Fibroblast of skin of left biceps (primary cell): ENCODE measurements at regions not wholly inside any gene's neighbourhood (a gene's known extent, or its start where the extent isn't known, plus 50 kb on each side); places are given as distances from the start of the nearest gene placed in this dataset.

Experiments
- DNase-seq, 2 experiments: peaks; one replicate each; pipeline ENCODE4 v3.0.0-alpha.2; 2013; ENCODE audit warnings: low read depth in 2 of 2

DNA sequence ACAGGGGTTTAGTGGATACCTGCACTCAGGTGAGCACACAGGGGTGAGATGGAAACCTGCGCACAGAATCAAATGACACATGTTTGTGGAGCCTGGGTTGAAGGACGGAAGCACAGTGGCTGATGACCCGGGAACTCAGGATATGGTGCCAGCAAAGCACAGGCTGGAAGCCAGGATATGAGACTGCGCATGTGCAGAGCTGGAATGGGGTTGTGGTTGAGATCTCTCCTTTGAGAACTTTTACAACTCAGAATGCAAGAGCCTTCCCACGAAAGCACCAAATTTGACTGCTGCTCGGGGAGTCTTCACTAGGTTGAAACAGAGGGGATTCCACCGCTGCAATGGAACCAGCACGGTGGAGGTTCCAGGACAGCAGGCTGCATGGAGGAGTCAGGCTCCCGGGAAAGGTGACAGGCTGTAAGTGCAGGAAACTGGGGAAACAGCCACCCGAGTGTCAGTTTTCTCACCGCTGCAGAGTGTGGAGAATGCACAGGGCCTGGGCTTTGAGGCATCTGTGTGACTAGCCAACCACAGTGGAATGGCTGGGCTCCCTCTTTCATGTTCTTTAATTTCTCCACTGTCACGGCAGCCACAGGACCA, 133.4 kb upstream of the TCERG1L start:
- DNase-seq = no peak

DNA sequence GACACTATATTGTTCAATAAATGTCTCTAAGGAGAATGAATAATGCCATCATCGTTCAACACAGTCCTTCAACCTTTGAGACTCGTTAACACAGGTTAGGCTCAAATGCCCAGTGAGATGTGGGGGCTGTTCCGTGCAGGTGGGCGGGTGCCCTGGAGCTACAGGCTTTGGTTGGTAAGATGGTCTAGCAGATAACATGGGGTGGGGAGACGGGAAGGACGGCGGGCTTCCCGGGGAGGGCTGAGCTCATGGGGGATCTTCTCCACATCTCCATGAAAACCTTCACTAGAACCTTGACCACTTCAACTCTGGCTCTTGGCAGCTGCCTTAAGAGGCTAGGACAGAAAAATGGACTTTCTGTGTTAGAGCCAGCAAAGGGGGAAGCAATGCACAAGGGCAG, 134.1 kb upstream of the TCERG1L start:
- DNase-seq = no peak

DNA sequence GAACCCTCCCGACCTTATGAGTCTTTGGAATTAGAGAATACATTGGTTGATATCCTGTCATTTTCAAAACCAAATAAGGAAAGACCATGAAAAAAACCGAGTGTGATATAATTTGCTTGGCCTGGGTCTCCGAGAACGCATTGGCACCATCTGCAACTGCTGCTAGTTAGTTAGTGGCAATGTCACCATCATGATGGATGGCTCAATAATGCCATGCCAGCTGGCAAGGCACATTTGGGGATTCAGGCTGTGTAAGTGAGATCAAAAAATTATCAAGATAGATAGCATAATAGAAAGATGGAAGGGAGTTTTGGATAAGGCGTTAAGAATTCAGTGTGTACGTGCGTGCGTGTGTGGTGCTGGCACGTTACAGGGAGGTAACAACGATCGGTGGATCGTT, 134.7 kb upstream of the TCERG1L start:
- DNase-seq = no peak

DNA sequence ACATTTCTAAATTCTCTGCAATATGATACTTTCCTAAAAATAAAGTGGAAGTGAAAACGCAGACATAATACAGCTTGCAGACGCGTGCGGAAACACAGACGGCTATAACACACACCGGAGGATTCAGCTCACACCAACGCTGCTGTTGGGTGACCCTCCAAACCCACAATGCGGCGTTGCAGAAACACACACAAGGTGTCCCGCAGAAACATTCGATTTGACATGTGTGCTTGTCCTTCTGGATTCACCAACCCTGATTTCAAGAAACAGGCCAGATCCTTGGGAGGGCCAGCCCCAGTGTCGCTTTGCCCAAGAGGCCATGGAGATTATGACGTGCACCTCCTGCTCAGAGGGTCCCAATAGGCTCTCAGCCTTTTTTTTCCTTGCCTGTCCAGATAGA, 136.7 kb upstream of the TCERG1L start:
- DNase-seq = no peak

DNA sequence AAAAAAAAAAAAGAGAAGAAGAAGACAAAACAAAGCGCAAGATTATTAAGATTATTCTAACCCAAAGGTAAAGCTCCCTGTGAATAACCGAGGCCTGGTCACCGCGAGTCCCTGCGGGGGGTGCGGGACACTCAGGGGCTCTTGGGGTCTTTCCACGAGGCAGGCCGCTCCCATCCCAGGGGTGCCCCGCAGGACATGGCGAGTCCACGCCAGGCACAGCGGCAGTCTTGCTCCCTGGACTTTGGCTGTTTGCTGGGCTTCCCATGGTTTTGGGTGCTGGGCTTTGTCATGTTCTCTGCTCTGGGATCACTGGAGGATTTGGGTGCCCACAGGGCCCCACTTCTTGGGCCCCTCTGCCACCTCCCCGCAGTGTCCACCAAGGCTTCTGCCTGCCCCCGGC, 137.4 kb upstream of the TCERG1L start:
- DNase-seq = no peak

DNA sequence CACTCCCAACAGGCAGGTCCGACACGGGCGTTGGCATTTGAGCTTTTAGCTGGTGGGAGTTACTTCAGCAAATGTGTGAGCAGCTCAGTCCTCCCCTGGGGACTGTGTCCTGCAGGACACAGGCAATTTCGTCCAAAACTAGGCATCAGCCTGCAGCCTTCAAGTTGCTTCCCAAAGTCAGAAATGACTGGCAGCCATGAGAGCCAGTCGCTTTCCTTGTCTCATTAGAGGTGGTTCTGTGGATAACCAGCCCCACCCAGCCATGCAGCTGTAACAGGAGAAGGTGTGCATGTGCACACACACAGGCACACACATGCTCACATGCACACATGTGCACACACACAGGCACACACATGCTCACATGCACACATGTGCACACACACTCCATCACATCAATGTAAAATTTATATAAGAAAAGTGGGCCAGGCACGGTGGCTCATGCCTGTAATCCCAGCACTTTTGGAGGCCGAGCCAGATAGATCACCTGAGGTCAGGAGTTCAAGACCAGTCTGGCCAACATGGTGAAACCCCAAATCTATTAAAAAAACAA, 138.8 kb upstream of the TCERG1L start:
- no peak for DNase-seq

DNA sequence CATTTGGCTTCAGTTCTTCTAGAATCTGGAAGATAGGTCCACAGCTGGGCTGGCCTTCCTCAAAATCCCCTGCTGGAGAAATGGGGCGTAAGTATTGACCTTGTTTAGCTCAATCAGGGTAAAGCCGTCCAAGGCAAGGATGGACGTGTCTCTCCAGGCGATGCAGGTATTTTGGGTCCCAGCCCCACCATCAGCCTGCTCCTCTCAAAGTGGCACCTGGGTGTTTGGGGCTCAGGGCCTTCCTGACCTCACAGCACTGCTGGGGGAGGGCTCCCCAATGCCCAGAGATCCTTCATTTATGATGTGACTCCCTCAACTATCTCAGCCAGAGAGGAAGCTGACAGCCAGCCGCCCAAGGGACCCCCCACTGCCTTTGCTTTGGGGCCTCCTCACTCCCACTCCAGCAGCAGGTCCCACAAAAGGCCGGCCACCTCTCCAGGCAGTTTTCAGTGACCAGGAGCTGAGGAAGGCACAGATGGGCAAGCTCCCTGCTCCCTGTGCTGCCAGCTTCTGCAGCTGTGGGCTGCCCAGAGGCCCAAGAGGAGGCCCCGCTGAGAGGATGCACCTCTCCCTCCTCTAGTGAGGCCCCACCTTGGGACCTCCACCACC, 140.0 kb upstream of the TCERG1L start:
- DNase-seq = no peak

DNA sequence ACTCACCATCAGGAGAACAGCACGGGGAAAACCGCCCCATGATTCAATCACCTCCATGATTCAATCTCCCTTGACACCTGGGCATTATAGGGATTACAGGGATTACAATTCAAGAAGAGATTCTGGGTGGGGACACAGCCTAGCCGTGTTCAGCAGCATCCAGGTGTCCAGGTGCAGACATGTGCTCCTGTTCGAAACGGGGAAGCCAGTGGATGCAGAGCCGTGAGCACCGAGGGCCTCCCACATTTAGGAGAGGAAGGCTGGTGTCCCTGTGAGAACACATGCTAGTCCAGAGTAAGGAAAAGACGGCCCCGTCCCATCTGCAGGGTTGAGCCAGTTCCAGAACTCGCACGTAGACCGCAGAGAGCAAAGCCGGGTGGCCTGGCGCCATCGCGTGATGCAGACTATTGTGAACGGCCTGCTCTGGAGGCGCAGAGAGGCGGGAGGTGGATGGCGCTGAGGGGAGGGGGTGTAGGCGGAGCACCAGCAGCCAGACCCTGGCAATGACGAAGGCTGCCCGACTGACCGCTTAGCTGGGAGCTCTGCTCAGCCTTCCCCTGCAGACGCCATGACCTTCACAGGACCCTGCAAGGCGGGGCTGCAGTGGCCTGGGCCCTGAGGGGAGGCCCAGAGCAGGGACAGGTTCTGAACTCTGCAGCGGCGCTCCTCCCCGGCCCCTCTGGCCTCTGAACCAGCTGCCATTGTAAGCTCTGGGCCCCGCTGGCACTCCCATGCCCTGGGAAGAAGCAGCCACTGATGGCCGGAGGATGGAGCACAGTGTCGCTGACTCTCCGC, 141.6 kb upstream of the TCERG1L start:
- no peak for DNase-seq

DNA sequence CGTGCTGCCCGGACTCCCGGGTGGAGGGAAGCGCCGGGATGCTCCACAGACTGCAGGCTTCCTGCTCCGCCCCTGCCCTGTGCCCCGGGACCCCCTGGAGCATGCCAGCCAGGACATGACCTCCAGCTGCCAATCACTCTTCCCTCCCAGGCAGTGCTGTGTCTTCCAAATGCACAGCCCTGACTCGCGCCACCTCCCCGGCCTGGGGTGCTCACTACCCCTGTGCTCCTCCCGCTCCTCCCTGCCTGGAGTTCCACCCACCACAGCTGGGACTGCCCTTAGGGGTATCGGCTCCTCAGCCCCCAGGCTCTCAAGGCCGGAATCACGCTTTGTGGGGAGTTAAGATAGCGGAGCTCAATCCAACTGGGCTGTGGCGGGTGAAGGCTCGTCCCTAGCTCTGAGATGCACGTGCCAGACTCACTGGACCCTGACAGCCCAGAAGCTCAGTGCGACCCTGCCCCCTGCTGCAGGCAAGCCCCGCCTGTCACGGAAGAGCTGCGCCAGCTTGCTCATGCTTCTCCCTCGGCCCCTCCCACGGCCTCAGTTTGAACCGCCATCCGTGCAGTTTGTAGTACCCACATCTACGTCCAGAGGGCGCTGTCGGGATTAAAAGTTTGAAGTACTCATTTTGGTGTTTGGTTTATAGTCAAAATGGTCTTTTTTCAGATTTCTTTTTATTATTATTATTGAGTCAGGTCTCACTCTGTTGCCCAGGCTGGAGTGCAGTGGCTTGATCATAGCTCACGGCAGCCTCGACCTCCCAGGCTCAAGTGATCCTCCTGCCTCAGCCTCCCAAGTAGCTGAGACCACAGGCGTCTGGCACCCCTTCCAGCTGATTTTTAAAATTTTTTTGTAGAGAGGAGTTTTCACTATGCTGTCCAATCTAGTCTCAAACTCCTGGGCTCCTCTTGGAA, 142.5 kb upstream of the TCERG1L start:
- peak; percentile 33 to 41 for DNase-seq

DNA sequence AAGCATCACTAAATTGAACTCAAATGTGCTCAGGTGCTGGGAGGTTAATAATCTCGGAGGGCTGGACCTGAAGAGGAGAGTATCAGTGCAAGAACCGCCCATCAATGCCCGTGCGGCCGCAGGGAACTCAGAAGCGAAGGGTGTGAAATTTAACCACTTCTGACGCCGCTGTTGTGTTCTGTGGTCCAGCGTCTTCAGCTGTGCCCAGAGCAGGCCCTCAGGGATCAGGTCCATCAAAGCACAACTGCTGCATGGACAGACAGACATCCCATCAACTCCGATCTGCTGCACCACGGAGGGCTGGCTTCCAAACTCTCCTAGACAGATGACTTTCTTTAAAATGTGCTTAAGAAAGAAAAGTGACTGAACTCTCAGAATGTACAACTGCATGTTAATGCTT, 144.9 kb upstream of the TCERG1L start:
- no peak for DNase-seq

DNA sequence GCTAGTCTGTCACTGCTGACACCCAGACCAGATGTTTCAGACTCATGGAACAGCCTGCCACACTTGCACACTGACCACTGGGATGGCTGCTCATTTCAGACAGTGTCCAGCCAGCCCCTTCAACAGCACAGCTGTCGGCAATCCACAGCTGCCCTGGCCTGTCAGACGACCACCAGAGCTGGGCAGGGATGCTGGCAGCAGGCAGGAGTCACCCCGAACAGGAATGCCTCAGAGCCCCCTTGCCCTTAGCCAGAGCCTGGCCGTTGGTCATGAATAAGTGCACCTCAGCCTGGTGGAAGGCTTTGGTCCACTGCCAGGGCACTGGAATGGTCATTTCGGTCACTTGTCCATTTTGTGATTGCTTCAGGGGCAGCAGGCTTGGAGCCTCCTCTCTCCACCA, 149.6 kb upstream of the TCERG1L start:
- DNase-seq = no peak

DNA sequence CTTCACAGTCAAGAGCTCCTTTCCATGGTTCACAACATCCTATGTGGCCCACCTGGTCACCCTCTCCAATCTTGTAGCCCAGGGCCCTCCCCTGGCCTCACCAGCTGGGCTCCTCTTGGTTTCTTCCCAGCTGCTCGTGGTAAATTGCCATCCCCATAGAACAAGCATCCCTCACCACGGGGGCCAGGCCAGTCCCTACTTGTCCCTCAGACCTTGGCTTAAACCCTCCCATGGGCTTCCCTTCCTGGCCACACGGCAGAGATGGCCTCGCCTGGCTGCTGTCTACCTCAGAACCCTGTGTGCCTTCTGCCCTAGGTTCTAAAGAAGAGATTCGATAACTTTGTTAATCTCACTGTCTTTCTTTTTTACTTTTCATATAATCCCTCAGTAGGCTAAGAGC, 153.3 kb upstream of the TCERG1L start:
- DNase-seq = no peak

DNA sequence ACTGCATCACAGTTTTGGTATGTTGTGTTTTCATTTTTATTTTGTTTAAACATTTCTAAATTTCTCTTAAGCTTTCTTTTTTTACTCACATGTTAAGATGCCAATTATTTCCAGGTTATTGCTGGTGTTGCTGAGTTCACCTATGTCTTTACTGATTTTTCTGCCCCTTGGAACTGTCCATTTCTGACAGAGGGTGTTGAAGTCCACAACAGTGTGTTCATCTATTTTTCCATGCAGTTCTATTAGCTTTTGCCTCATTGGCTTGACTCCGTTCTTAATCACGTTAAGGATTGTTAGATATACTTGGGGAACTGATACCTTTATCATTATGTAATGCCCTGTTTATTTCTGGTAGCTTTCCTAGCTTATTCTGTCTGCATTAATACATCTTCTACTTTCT, 158.0 kb upstream of the TCERG1L start:
- no peak for DNase-seq

DNA sequence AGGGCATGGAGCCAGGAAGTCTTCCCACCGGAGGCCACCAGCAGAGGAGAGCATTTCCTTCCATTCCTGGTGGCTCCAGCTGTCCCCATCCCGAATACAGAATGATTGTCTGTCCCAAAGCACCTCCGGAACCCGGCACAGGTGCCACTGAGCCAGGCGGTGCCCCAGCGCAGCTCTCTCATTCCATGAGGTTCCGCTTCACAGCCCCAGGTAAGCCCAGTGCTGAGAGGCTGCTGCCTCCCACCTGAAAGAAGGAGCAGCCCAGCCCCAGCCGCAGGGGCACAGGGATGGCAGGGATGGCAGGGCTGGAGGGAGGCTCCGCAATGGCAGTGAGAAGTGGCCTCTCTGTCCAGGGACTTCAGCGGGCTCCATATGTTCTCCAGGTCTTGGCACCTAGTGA, 162.1 kb upstream of the TCERG1L start:
- DNase-seq = no peak

DNA sequence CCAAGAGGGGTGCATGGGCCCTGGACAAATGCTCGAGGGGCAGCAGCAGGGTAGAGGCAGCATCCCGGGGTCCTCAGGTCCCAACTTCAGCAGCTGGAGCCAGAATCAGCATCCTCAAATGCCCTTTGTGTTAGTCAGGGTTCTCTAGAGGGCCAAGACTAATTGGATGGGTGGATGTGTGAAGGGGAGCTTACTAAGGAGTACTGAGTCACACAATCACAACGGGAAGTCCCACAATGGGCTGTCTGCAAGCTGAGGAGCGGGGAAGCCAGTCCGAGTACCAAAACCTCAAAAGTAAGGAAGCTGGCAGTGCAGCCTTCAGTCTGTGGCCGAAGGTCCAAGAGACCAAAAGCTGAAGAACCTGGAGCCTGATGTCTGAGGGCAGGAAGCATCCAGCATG, 162.9 kb upstream of the TCERG1L start:
- no peak for DNase-seq

DNA sequence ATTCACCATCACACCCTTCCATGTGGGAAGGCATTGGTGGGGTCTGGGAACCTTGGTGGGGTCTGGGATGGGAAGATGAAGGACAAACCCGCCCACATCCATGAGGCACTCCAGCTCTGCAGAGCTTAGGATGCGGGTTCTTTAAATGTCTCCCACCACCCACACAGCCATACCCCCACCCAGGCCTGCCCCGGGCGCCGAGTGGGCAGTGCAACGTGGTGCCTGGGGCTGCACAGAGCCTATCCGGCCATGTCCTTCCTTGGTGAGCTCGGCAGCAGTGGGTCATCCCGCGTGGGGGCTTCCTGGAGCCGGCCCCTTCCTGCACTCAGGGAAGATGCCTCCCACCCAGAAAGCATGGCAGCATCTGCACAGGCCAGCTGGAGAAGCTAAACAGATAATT, 163.5 kb upstream of the TCERG1L start:
- DNase-seq = no peak

DNA sequence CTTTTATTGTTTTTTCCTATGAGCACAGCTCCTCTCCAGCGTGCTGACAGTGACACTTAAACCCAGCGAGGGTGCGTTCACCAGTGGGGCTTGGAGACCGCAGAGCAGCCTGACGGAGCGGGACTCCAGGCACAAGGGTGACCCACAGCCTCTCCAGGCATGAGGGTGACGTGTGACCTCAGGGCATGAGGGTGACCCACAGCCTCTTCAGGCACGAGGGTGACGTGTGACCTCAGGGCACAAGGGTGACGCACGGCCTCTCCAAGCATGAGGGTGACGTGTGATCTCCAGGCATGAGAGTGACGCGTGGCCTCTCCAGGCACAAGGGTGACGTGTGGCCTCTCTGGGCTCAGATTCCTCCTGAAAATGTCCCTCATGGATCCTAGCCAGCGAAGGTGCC, 164.3 kb upstream of the TCERG1L start:
- DNase-seq = no peak

DNA sequence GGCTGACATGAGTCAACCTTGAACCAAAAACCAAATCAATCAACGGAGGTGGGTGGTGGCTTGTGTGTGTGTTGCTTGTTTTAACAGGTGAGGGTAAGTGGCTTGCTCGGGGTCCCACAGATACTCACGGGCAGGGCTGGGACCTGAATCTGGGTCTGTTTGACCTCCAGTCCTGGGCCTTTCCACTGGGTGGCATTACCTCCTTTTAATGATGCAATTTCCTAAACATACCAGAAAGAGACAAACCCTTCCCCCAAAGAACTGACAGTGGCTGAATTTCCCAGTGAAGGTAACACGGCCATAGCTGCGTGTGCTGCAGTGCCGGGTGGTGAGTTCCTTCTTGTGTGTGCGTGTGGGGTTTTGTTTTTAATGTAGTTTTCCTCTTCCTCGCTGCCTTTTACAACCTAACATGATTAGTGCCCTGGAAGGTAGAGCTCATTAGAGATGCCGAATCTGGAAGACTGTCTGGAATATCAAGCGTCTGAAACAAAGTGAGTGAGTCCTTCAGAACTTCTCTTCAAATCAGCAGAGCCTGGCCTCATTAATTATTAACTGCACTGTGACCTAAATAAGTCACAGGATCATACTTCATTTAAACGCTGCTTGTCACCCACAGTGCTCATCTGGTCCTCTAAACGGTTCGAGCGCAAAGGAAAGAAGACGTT, 166.1 kb upstream of the TCERG1L start:
- no peak for DNase-seq

DNA sequence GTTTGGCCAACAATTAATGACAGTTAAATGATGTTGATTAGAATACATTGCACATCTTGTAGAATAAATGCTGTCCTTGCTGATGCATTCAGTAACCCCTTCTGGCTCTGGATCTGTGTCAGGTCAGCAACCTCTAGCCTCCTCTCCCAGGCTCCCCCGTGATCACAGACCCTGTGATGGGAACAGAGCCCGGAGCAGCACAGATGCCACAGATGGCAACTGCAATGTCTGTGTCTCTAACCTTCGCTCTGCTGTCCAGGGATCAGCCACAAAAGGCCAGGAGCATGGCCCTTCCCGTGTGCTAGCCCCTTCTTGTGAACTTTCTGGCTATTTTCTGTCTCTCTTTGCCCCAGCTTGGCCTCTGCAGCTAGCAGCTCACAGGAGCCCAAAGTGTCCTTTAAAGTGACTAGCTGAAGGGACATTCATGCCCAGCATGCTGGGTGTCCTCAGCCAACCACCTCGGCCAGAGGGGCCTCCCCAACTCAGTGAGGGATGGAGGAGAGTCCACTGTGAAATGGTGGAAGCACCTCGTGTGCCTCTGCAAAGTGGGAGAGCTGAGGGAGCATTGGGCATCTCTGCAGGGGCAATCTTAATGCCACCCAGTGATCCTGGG, 167.0 kb upstream of the TCERG1L start:
- DNase-seq = no peak

DNA sequence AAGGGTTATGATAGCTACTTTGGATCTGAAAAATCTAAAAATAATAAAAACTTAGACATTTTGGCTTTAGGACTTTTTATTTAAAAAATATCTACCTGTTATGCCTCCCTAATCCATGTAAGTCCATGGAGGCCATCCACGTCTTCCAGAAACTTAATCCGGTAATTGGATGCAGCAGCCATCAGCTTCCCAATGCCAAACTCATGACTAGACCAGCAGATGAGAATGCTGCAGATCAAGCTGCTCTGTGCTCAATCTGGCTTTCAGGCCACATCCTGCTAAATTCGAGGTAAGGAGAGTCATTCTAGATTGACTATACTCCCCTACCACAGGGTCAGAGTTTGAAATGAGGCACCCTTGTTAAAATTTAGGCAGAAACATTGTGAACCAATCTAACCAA, 168.5 kb upstream of the TCERG1L start:
- DNase-seq = no peak

DNA sequence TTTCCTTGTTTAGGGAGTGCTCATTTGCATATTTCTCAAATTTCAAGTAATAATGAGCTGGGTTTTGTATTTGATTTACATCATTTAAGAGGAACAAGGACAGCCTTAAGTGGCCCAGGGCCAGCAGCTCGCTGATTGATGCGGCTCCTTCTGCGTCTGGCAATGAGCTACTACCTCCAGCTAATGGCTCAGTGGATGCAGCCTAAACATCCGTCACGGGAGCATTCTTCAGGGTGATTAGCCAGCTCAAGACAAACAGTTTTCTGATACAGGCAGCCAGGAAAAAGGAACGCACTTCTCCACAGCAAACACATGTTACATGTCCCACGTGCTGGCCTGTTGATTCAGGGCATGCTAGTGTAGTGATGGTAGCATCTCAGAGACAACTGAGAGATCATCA, 169.3 kb upstream of the TCERG1L start:
- no peak for DNase-seq
